ENCODE measurements at regions not wholly inside any gene's neighbourhood (a gene's known extent, or its start where the extent isn't known, plus 50 kb on each side); places are given as distances from the start of the nearest gene placed in this dataset.

- peaks cover 11% of the 10 kb centered on the region for H3K27me3 Mint-ChIP-seq (ENCODE audit: insufficient read depth, unreplicated experiment)
- ChIA-PET POLR2A (no interaction called here), CTCF (no interaction called here)
- H3K36me3 ChIP-seq (ENCODE audit: control insufficient read depth, insufficient read depth, low read length), result no peaks in the 10 kb centered on the region
- no peak overlapping the region for H3K4me3 ChIP-seq (ENCODE audit: low read depth, low read length)
- DNase-seq, result no peak
- H3K4me1 ChIP-seq, result no peaks in the 10 kb centered on the region
- intact Hi-C loops (cut with micrococcal nuclease; ENCODE audit: unreplicated experiment), result no loop called here
- TF ChIP-seq CTCF (IDR thresholded peaks at IDR 0.05; ENCODE audit: insufficient read depth in 1 of 2, low read depth in 1 of 2, low read length in 1 of 2, severe bottlenecking in 1 of 2, unreplicated experiment in 1 of 2), result no peak
- BruUV-seq (replicated peaks), result no TSS peak
- H3K36me3 Mint-ChIP-seq (ENCODE audit: insufficient read depth, unreplicated experiment), result no peaks in the 10 kb centered on the region
- no peak overlapping the region for H3K4me3 Mint-ChIP-seq (ENCODE audit: unreplicated experiment)
- H3K27me3 ChIP-seq (replicated peaks; ENCODE audit: control insufficient read depth, insufficient read depth, low read length), result no peaks in the 10 kb centered on the region
- H3K27ac Mint-ChIP-seq (ENCODE audit: unreplicated experiment), result no peak overlapping the region
- H3K9me3 ChIP-seq, result no peaks in the 10 kb centered on the region
- H3K9me3 Mint-ChIP-seq (ENCODE audit: unreplicated experiment), result no peaks in the 10 kb centered on the region
- no peaks in the 10 kb centered on the region for H3K4me1 Mint-ChIP-seq (ENCODE audit: low read depth, unreplicated experiment)
These were observed 359.8 kb downstream of the TMEM114 start for GRCh38 chr16:8230497-8230896.

GRCh38 chr16:8229011-8229520, 361.2 kb downstream of the TMEM114 start:
- intact Hi-C loops (cut with micrococcal nuclease; ENCODE audit: unreplicated experiment), result no loop called here
- POLR2A ChIA-PET, result interaction anchor here (0.6 kb wide), 1 partner anchor 1032 kb away, joined by 4 read pairs; no protein-coding TSS in a partner anchor

GRCh38 chr16:8217201-8217600, 373.1 kb downstream of the TMEM114 start:
- Mint-ChIP-seq H3K27me3 (ENCODE audit: insufficient read depth, unreplicated experiment) (peaks cover 19% of the 10 kb centered on the region), H3K36me3 (ENCODE audit: insufficient read depth, unreplicated experiment) (no peaks in the 10 kb centered on the region), H3K4me3 (ENCODE audit: unreplicated experiment) (no peak overlapping the region), H3K27ac (ENCODE audit: unreplicated experiment) (no peak overlapping the region), H3K4me1 (ENCODE audit: low read depth, unreplicated experiment) (no peaks in the 10 kb centered on the region), H3K9me3 (ENCODE audit: unreplicated experiment) (peaks cover 16% of the 10 kb centered on the region)
- no peak for TF ChIP-seq CTCF (IDR thresholded peaks at IDR 0.05; ENCODE audit: insufficient read depth in 1 of 2, low read depth in 1 of 2, low read length in 1 of 2, severe bottlenecking in 1 of 2, unreplicated experiment in 1 of 2)
- Histone ChIP-seq H3K4me1 (no peaks in the 10 kb centered on the region), H3K4me3 (ENCODE audit: low read depth, low read length) (no peak overlapping the region), H3K27me3 (replicated peaks; ENCODE audit: control insufficient read depth, insufficient read depth, low read length) (no peaks in the 10 kb centered on the region), H3K36me3 (ENCODE audit: control insufficient read depth, insufficient read depth, low read length) (no peaks in the 10 kb centered on the region), H3K9me3 (no peaks in the 10 kb centered on the region)
- no peak for DNase-seq
- no TSS peak for BruUV-seq (replicated peaks)
- intact Hi-C loops (cut with micrococcal nuclease; ENCODE audit: unreplicated experiment), result no loop called here
- POLR2A ChIA-PET, result no interaction called here
- CTCF ChIA-PET, result no interaction called here

More at GRCh38 chr16:8229011-8229520, 361.2 kb downstream of the TMEM114 start:
- peaks cover 11% of the 10 kb centered on the region for H3K27me3 Mint-ChIP-seq (ENCODE audit: insufficient read depth, unreplicated experiment)
- TF ChIP-seq CTCF (IDR thresholded peaks at IDR 0.05; ENCODE audit: insufficient read depth in 1 of 2, low read depth in 1 of 2, low read length in 1 of 2, severe bottlenecking in 1 of 2, unreplicated experiment in 1 of 2), result no peak
- no peaks in the 10 kb centered on the region for H3K9me3 ChIP-seq
- H3K27ac Mint-ChIP-seq (ENCODE audit: unreplicated experiment), result no peak overlapping the region
- H3K4me1 Mint-ChIP-seq (ENCODE audit: low read depth, unreplicated experiment), result no peaks in the 10 kb centered on the region
- no peaks in the 10 kb centered on the region for H3K27me3 ChIP-seq (replicated peaks; ENCODE audit: control insufficient read depth, insufficient read depth, low read length)
- H3K4me3 Mint-ChIP-seq (ENCODE audit: unreplicated experiment), result no peak overlapping the region
- H3K36me3 Mint-ChIP-seq (ENCODE audit: insufficient read depth, unreplicated experiment), result no peaks in the 10 kb centered on the region
- H3K4me3 ChIP-seq (ENCODE audit: low read depth, low read length), result no peak overlapping the region
- H3K36me3 ChIP-seq (ENCODE audit: control insufficient read depth, insufficient read depth, low read length), result no peaks in the 10 kb centered on the region
- no peak for DNase-seq
- BruUV-seq (replicated peaks), result no TSS peak
- H3K4me1 ChIP-seq, result no peaks in the 10 kb centered on the region
- CTCF ChIA-PET, result no interaction called here
- no peaks in the 10 kb centered on the region for H3K9me3 Mint-ChIP-seq (ENCODE audit: unreplicated experiment)

Data from Caco-2 (cell line).